Inflammatory macrophage (primary cell): ENCODE measurements at regions not wholly inside any gene's neighbourhood (a gene's known extent, or its start where the extent isn't known, plus 50 kb on each side); places are given as distances from the start of the nearest gene placed in this dataset.

ENCODE experiments used
- DNase-seq, 2 donors: peaks; one replicate each; pipeline ENCODE4 v3.0.0-alpha.2; 2020 to 2022

GRCh38 chr10:117718986-117719920, 176.7 kb downstream of the EMX2 start:
- DNase-seq: no peak

GRCh38 chr10:117720931-117721835, 178.6 kb downstream of the EMX2 start:
- DNase-seq: no peak

- DNase-seq: no peak
These were observed 179.3 kb downstream of the EMX2 start for GRCh38 chr10:117721873-117722272.

GRCh38 chr10:117723343-117723742, 180.8 kb downstream of the EMX2 start:
- no peak for DNase-seq

- DNase-seq: no peak
These were observed 183.4 kb downstream of the EMX2 start for GRCh38 chr10:117725993-117726392.

GRCh38 chr10:117726596-117727295, 184.2 kb downstream of the EMX2 start:
- DNase-seq: no peak

GRCh38 chr10:117727421-117727820, 184.9 kb downstream of the EMX2 start:
- no peak for DNase-seq

- no peak for DNase-seq
These were observed 185.5 kb downstream of the EMX2 start for GRCh38 chr10:117728087-117728486.

GRCh38 chr10:117729156-117729555, 186.6 kb downstream of the EMX2 start:
- DNase-seq: no peak

GRCh38 chr10:117731121-117731791, 188.7 kb downstream of the EMX2 start:
- DNase-seq: no peak

GRCh38 chr10:117734731-117735405, 192.3 kb downstream of the EMX2 start:
- no peak for DNase-seq

- DNase-seq: no peak
These were observed 194.1 kb downstream of the EMX2 start for GRCh38 chr10:117736655-117737054.

GRCh38 chr10:117740088-117740487, 197.5 kb downstream of the EMX2 start:
- DNase-seq: no peak

- no peak for DNase-seq
These were observed 198.2 kb downstream of the EMX2 start for GRCh38 chr10:117740691-117741222.

GRCh38 chr10:117741524-117741923, 199.0 kb downstream of the EMX2 start:
- no peak for DNase-seq

- no peak for DNase-seq
These were observed 201.0 kb downstream of the EMX2 start for GRCh38 chr10:117743509-117743908.

GRCh38 chr10:117745301-117745700, 202.8 kb downstream of the EMX2 start:
- DNase-seq: no peak

GRCh38 chr10:117746541-117747448, 204.2 kb downstream of the EMX2 start:
- DNase-seq: no peak

GRCh38 chr10:117747636-117748035, 205.1 kb downstream of the EMX2 start:
- DNase-seq: no peak

- DNase-seq: no peak
These were observed 205.5 kb downstream of the EMX2 start for GRCh38 chr10:117748058-117748457.
